GM18499 (cell line): ENCODE measurements at regions not wholly inside any gene's neighbourhood (a gene's known extent, or its start where the extent isn't known, plus 50 kb on each side); places are given as distances from the start of the nearest gene placed in this dataset.

ENCODE experiments used
- ATAC-seq: cut with Tn5 transposase; IDR thresholded peaks from one replicate; pipeline ENCODE4 v1.9.1; 2021; ENCODE audit warnings: moderate number of reproducible peaks; ENCODE audit not compliant: insufficient read depth, unreplicated experiment

DNA sequence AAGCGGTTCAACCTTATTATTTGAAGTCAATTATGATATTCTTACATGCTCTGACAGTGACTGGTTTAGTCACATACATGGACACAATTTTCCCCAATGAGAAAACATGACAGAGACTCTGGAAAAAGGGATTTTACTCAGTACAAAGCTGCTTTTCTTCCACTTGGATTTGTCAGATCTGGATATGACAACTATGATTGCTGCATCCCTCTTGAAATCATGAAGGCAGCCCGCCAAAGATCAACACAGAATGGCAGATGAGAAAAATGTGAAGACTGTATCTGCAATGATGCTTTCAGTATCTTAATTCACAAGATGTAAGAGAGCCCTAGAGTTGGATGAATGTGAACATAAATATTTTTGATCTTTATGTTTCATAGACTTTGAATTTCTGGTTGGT is 439.6 kb downstream of the CDH8 start:
- no peak for ATAC-seq

DNA sequence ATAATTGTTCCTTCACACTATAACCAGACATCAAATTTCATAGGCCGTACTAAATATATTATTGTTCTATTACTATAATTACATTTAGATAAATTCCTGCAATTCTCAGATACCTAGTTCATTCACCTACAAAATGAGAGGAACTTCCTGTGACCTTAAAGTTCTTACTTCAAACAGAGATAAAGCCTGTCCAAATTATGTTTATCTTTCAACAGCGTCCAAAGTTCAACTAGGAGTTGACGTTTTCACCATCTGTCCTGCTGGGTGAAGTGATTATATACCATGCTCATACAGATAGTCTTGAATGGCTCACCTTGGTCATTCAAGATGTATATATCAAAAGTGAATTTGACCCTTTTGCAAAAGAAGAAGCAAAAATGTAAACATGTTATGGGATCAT is 440.6 kb downstream of the CDH8 start:
- ATAC-seq, result no peak

DNA sequence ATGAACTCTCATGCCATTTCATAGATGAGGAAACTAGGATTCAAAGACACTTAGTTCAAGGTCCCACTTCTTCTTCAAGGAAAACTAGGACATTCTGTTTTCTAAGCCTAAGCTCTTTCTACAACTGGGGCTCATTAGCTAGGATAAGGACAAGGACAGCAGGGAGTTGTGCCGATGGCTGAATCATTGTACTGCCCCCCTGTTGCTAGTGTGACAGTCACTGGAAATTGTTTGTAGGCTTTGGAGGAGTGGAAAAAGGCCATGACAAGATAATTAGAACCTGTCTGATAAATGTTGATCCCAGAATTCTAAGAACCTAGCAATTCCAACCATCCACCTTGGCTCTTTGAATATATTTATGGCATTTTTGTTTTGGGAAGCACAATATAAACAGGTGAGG is 445.7 kb downstream of the CDH8 start:
- no peak for ATAC-seq

DNA sequence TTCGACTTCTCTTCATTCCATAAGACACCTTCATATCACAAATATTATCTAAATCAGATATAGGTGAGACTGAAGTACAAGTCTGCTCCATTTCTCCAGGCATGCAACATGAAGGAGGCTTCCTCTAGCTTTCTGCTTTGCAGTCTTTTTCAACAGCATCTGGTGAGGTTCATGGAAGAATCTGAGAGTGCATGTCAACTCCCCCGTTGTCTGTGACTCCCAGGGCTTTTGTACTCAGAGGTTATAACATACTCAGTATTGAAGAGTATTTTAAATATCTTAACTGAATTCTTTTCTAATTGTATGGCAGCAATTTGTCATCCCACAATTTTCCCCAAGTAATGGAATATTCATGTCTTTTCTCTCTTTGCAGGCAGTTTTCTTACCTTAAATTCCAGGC is 448.7 kb downstream of the CDH8 start:
- ATAC-seq, result no peak

DNA sequence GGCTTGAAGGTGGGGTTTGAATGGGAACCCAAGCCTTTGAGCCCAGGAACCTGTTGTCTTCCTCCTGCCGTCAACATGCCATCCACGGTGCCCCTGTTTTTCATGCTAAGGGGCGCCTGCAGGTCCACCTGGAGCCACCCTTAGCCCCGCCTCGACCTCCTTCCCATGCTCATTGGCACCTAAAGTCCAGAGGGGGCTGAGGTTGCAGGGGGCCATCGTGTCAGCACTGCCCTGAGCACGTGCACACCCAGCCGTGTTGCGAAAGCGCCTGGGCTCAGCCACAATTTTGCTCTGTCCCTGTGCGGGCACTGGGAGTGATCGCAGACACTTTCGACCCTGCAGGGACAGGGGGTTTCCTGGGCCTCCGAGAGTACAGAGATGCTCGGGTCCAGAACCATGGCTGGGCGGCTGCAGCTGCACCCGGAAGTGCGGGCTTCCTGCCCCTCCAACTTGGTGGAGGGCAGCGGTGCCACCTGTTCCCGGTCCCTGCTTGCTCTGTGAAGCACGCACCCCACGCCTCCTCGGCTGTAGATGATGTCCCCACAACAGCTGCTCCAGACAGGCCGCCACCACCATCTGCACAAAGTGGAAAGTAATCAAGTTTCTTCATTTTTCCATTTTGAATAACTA is 454.7 kb downstream of the CDH8 start:
- ATAC-seq, result no peak

DNA sequence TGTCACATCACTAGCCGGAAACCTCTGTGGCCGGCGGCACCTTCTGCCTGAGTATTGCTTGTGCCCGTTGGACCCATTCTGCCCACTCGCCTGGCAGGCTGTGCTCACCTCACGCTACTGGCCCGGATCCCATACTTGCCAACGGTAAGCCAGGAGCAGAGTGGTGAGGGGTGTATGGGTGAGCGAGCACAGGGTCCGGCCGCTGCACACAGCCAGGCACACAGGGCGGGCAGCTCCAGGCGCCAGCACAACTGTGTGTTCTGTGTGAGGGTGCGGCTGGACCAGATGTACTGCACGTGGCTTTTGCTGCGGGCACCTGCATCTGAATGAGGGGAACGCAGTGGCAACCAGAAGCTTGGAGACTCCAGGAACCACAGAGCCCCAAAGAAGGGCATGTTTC is 455.7 kb downstream of the CDH8 start:
- no peak for ATAC-seq

DNA sequence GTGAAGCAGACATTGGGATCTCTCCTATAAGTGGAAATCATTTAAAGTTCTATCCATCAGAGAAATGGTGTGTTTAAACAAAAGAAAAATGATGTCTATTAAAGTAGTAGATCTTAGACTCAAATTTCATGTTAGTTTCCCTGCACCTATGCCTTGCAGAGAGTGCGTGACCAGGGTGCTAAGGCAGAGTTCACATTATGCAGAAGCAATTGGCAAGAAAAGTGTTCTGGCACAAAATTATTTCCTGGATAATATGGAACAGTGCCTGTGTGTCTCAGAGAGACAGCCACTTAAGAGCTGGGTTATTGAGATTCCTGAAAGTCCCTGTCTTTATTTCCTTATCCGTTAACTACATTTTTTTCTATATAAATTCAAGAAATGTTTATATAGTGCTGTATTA is 457.0 kb downstream of the CDH8 start:
- ATAC-seq, result no peak

DNA sequence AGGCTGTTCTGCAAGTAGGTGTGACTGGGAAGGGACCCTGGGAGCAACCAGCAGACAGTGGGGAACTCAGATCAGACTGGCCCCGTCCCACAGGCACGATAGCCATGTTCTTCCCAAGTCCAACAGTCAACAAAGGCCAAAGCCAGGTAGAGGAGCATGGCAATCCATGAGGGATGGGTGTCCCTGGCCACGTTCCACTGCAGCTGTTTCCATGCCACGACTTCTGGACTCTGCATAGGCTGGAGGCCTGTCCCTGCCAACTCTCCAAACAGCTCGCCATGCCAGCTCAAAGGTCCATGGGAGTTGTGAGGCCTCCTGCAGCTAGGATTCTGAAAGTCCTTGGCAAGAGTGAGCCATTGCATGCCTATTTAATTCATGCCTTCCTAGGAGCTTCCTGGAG is 459.8 kb downstream of the CDH8 start:
- ATAC-seq, result no peak

DNA sequence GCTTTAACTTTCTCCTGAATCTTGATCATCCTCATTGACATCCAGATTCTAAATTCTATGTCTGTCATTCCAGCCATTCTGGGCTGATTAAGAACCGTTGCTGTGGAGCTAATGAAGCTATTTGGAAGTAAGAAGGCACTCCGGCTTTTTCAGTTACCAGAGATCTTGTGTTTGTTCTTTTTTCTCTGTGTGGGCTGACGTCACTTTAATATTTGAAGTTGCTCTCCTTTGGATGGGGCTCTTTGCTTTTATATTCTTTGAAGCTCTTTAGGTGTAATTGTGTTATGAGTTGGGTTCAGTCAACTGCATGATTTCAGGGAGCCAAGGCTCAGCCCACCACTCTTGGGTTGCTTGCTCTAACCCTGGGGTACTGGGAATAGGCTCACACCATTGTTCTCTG is 460.6 kb downstream of the CDH8 start:
- no peak for ATAC-seq

DNA sequence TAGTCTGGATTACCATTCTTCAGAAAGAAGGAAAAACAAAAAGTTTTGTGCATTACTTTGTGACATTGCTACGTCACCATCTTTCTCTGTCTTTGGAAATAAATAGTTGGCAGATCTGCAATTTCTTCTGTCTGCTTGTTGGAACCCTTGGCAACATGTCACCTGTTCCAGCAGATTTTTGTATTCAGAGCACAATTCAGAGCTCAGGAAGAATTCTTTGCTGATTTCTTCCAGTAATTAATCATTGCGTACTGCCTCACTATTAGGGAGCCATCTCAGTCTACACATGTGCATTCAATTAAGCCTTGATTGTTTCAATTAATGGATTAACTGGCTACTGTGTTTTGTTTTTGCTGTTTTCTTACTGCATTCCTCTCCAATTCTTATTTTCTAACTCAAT is 467.2 kb downstream of the CDH8 start:
- ATAC-seq, result no peak

DNA sequence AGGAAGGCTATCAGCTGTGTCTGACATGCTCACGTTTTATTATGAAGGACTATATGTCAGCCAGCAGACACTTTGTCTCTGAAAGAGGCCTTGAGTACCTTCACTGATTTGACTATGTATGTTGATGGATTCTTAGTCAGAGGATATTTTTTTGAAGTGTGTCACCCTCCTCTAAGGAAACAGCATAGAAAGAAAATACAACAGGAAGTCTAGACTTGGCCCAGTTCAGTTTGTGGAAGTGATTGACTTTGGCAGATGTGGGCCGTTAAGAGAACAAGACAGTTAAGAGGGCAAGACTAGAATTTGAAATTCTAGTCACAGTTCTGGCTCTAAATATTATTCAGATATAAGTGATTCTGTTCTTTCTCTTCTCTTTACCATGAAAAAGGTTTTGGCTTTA is 471.5 kb downstream of the CDH8 start:
- no peak for ATAC-seq

DNA sequence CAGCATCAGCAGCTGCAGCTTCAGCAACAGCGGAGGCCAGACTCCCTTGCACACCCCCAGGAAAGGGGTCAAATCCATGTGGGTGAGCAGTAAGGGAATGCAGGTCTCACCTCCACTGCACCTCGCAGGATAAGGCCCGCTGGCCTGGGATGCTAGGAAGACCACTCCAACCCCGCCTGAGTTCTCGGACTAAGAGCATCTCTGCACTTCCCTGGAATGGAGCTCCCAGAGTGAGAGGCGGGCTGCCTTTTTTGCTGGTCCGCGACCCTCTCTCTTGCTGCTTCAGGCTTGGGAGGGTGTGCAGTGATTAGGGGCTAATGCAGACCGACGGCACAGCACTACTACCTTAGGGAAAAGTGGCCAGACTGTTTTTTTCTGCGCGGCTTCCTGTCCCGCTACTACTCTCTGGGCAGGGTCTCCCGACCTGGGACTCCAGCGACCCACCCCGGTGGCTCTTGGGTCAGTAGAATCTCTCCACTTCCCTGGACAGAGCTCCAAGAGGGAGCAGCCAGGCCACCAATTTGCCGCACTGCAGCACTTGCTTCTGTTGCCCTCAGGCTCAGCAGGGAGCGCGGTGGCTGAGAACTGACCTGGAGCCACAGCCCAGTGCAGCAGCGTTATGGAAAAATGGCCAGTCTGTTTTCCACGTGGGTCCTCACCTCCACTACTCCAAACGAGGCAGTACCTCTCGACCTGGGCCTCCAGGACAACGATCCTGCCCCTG is 480.4 kb downstream of the CDH8 start:
- ATAC-seq, result no peak

DNA sequence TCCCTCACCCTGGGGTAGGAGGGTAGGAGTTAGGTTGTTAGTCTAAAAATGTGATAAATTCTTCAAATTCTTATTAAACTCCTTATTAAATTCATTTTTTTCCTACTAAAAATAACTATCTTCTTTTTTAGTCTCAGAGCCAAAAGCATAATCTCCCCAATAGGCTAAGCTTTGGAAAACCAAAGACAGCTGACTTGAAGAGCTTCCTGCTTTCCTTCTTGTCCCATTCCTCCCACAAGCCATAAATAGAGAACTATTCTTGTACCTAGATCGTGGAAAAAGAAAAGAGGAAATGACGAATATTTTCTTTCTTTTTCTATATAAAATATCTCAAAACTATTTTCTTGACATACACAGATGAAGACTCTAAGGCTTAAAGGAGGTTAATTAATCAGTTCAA is 486.9 kb downstream of the CDH8 start:
- no peak for ATAC-seq

DNA sequence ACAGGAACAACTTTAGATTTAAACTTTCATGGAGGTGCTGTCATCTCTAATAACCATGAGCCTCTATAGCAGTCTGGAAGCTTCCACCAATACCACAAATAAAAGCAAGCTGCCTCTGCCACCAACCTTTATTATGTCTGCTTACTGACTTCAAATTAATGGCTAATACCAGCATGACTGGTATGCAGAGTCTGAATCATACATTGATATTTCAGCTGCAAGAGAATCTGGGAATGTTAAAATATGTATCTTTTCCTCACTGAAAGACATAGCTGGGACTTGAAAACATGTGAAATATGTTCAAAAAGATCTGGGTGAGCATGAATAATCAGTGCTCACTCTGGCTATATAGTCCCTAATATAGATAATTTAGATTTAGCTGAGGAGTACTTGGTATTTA is 488.6 kb downstream of the CDH8 start:
- ATAC-seq, result no peak

DNA sequence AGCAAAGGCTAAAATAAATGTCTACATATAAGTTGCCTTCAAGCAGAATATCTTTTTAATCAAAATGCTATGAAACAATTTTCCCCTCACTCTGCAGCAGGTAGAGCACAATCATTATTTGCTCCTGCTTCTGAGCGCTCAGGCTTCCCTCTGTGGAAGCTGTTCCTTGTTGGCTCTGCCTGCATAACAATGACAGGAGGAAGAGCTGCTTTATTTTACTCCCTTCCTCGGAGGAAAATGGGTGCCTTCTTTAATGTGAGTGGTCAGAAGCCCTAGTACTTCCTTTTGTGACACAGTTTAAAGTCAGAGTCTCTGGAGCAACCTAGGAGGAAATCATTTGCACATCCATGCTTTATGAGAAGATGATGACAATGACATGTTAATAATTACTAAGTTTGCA is 492.1 kb downstream of the CDH8 start:
- ATAC-seq, result no peak

DNA sequence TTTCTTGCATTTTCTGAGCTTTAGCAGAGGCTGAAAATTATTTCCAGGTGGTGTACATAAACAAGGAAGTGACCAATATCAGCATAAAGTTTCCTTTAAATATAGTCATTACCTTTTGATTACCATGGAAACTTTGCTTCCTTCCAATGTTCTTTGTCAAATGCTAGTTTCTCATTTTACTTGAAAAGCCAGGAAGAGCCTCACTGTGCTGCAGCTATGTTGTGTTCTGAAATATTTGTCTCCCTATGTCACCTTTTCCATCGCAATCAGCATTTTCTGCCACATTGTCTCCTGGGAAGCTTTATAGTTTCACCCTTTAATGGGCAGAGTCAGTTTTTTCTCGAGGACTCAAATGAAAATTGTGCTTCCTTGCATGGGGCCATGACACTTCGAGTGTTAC is 496.0 kb downstream of the CDH8 start:
- ATAC-seq, result no peak

DNA sequence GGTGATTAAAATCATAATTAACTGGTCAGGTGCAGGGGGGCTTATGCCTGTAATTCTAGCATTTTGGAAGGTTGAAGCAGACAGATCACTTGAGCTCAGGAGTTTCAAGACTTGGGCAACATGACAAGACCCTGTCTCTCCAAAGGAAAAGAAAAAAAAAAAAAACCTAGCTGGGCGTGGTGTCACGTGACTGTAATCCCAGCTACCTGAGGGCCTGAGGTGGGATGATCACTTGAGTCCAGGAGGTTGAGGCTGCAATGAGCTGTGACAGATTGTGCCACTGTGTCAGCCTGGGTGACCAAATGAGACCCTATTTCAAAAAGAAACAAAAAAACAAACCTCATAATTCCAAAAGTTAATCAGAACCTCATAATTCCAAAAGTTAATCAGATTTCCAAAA is 505.5 kb downstream of the CDH8 start:
- ATAC-seq, result no peak

DNA sequence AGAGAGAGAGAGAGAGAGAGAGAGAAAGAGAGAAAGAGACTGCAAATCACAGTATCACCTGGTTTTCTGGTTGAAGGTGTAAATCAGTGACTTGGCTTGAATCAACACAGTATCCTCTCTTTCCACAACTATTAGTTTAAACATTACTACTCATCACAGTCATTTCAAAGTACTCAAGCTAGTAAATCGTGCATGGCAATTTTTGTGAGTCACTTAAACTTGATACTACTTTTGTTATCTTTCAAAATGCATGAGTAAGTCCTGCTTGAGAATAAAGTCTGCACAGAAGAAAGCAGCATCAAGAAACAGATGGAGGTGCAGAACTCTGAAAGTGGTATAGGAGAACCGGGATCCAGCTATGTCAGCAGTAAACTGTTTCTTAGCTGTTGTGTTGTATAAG is 535.4 kb downstream of the CDH8 start:
- no peak for ATAC-seq

DNA sequence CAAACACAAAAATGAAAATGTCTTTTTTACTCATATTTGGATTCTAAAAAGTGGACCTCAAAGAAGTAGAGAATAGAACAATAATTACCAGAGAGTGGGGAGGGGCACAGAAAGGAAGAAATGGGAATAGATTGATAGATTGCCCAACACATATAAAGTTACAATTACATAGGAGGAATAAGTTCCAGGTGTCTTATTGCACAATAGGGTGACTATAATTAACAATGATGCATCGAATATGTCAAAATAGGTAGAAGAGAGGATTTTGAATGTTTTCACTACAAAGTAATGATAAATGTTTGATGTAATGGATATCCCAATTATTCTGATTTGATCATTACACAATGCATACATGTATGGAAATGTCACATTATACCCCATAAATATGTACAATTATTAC is 556.0 kb downstream of the CDH8 start:
- ATAC-seq, result no peak

DNA sequence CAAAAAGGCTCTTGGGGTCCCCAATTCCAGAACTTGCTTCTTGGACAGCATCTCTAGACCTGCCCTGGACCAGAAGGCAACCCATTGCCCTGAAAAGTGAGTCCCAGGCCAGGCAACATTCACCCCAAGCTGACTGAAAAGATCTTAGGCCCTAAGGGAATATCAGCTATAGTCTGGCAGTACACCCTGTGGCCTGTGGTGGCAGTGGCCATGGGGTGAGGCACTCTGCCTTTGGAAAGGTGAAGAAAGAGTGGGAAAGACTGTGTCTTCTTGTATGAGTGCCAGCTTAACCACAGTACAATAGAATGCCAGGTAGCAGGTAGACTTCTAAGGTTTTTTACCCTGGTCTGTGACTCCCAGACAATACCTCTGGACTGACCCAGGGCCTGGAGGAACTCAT is 564.5 kb downstream of the CDH8 start:
- no peak for ATAC-seq

DNA sequence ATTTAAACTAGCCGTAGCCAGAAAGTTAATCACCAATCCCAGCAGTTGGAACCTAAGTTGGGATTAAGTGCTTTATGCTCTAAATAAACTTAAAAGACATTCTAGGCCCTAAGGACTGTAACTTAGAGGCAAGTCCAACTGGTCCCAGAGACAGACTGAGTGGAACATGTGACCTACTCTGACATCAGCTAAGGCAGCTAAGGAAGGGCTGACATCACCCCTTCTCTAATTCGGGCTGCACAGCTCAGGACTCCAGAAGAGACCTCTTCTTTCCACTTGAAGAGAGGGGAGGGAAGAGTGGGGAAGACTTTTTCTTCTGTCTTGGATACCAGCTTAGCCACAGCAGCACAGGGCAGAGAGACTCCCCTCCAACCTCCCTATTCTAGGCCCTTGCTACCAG is 565.2 kb downstream of the CDH8 start:
- ATAC-seq, result no peak

DNA sequence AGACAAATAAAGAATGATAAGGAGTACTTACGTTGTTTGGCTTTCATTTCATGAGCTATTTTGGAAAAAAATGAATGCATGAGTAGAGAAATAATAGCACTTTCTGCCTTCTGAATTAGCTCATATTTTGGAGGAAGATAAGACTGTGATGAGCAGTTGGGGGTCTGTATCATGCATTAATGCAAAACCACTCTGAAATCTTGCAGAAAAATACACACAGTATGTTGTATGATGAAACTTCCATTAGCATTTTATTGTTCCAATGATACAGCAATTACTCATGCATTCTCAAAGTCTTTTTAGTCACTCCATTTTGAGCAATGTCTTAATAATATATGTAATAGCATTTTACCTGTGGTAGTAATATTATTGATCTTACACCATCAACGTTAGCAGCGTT is 571.0 kb downstream of the CDH8 start:
- ATAC-seq, result no peak
